ENCODE measurements at regions not wholly inside any gene's neighbourhood (a gene's known extent, or its start where the extent isn't known, plus 50 kb on each side); places are given as distances from the start of the nearest gene placed in this dataset.
"Not testable (repeated sequence)": the region's sequence is repeated elsewhere in the genome, so short reads cannot be mapped to it uniquely, and the experiment has no call there.

DNA sequence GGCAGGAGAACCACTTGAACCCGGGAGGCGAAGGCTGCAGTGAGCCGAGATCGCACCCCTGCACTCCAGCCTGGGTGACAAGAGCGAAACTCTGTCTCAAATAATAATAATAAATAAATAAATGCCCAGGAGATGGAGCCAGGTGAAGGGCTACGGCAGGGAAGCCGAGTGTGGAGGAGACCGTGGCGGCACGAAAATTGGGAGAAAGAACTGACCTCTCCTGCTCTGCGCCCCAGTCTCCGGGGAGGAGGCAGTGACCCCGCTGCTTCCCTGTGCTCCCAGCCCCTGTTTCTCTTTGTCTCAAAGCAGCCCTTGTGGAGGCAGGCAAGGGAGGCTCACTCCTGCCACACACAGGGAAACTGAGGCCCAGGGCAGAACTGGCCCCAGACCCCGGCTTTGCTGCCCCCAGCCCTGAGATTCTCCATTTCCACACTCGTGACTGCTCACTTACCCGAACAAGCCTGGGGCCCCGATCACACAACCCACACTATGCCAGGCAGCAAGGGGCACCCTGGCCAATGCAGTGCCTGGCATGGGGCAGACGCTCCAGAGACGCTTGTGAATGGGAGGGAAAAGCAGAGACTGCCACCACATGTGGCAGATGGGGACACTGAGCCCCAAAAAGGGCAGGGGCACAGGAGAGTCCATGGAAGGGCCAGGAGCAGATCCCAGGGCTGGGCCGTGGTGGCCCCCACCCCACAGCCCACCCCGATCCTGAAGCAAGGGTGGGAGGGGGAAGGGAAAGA, 80.4 kb upstream of the PRR5 start:
- H3K9me3 ChIP-seq (ENCODE audit: control insufficient read depth, insufficient read depth, low read length): peaks cover 5% of the 10 kb centered on the region; the same call in 1 of the 2 replicates
- POLR2A ChIA-PET: no interaction called here
- H3K27ac ChIP-seq (ENCODE audit: low read depth, low read length): no peak overlapping the region
- no peaks in the 10 kb centered on the region for H3K27me3 ChIP-seq (ENCODE audit: control insufficient read depth, insufficient read depth, low read length)
- CTCF ChIA-PET: no interaction called here
- no peak for DNase-seq (ENCODE audit: low read depth, low spot score)
- no peak for TF ChIP-seq CTCF (IDR thresholded peaks at IDR 0.05; ENCODE audit: low read depth, low read length)
- no peak overlapping the region for H3K4me3 ChIP-seq (ENCODE audit: low read depth, low read length)

DNA sequence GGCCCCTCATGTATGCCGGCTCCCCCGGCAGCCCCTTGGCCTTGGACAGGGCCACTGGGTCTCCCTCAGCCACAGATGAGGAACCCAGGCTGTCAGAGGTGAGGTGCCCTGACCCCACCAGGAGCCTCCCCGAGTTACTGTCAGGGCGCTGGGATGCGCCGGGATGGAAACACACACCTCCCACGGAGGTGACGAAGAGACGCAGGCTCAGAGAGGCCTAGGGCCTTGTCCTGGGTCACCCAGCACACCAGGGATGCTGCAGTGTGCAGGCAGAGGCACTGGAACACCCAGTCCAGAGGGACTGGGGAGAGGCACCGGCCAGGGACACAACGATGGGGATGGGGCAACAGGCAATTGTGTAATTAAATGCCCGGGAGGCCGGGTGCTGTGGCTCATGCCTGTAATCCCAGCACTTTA, 81.2 kb upstream of the PRR5 start:
- Histone ChIP-seq H3K27me3 (ENCODE audit: control insufficient read depth, insufficient read depth, low read length) (no peaks in the 10 kb centered on the region), H3K27ac (ENCODE audit: low read depth, low read length) (no peak overlapping the region), H3K9me3 (ENCODE audit: control insufficient read depth, insufficient read depth, low read length) (peaks cover 5% of the 10 kb centered on the region; the same call in 1 of the 2 replicates), H3K4me3 (ENCODE audit: low read depth, low read length) (no peak overlapping the region)
- CTCF ChIA-PET: no interaction called here
- POLR2A ChIA-PET: no interaction called here
- no peak for TF ChIP-seq CTCF (IDR thresholded peaks at IDR 0.05; ENCODE audit: low read depth, low read length)
- no peak for DNase-seq (ENCODE audit: low read depth, low spot score)

GRCh38 chr22:44620129-44620840, 81.7 kb upstream of the PRR5 start:
- CTCF ChIA-PET: no interaction called here
- Histone ChIP-seq H3K4me3 (ENCODE audit: low read depth, low read length) (no peak overlapping the region), H3K27ac (ENCODE audit: low read depth, low read length) (no peak overlapping the region), H3K9me3 (ENCODE audit: control insufficient read depth, insufficient read depth, low read length) (peaks cover 6% of the 10 kb centered on the region), H3K27me3 (ENCODE audit: control insufficient read depth, insufficient read depth, low read length) (no peaks in the 10 kb centered on the region)
- POLR2A ChIA-PET: no interaction called here
- no peak for TF ChIP-seq CTCF (IDR thresholded peaks at IDR 0.05; ENCODE audit: low read depth, low read length)
- DNase-seq (ENCODE audit: low read depth, low spot score): no peak

DNA sequence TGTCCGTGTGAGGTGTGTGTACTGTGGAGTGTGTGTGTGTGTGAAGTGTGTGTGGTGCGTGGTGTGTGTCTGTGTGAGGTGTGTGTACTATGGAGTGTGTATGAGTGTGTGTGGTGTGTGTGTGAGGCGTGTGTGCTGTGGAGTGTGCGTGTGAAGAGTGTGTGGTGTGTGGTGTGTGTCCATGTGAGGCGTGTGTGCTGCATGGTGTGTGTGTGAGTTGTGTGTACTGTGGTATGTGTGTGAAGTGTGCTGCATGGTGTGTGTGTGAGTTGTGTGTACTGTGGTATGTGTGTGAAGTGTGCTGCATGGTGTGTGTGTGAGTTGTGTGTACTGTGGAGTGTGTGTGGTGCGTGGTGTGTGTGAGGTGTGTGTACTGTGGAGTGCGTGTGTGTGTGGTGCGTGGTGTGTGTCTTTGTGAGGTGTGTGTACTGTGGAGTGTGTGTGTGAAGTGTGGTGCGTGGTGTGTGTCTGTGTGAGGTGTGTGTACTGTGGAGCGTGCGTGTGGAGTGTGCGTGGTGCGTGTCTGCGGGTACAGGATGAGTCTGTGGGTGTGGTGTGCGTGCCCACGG, 82.4 kb upstream of the PRR5 start:
- POLR2A ChIA-PET; CTCF ChIA-PET; H3K27ac ChIP-seq (ENCODE audit: low read depth, low read length); DNase-seq (ENCODE audit: low read depth, low spot score); H3K27me3 ChIP-seq (ENCODE audit: control insufficient read depth, insufficient read depth, low read length); H3K4me3 ChIP-seq (ENCODE audit: low read depth, low read length): not testable (repeated sequence)
- peaks cover 12% of the 10 kb centered on the region for H3K9me3 ChIP-seq (ENCODE audit: control insufficient read depth, insufficient read depth, low read length)

- H3K4me3 ChIP-seq (ENCODE audit: low read depth, low read length); POLR2A ChIA-PET; CTCF ChIA-PET; H3K27me3 ChIP-seq (ENCODE audit: control insufficient read depth, insufficient read depth, low read length); H3K27ac ChIP-seq (ENCODE audit: low read depth, low read length); DNase-seq (ENCODE audit: low read depth, low spot score): not testable (repeated sequence)
- H3K9me3 ChIP-seq (ENCODE audit: control insufficient read depth, insufficient read depth, low read length): peaks cover 18% of the 10 kb centered on the region
Observed at GRCh38 chr22:44618910-44619309, 83.1 kb upstream of the PRR5 start.

DNA sequence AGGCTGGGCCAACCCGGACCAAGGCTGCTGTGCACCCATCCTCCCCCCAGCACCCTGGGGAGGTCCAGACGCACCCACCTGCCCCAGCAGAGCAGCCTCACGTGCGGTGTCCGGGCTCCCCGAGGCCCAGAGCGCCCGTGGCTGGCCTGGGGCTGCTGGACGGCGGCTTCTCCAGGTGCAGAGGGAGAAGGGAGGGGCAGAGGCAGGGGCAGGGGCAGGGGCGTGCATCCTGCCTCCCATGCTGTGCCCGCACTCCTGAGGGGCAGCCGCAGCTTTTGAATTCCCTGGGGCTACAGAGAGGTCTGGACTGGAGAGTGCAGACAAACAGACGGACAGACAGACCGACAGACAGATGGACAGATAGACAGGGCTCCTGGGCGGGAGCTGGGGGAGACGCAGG, 83.6 kb upstream of the PRR5 start:
- ChIA-PET POLR2A (no interaction called here), CTCF (no interaction called here)
- no peak for TF ChIP-seq CTCF (IDR thresholded peaks at IDR 0.05; ENCODE audit: low read depth, low read length)
- Histone ChIP-seq H3K27me3 (ENCODE audit: control insufficient read depth, insufficient read depth, low read length) (no peaks in the 10 kb centered on the region), H3K9me3 (ENCODE audit: control insufficient read depth, insufficient read depth, low read length) (peaks cover 19% of the 10 kb centered on the region), H3K27ac (ENCODE audit: low read depth, low read length) (no peak overlapping the region), H3K4me3 (ENCODE audit: low read depth, low read length) (no peak overlapping the region)
- no peak for DNase-seq (ENCODE audit: low read depth, low spot score)

Measured in AG04450 (cell line).